GM21737 (cell line): ENCODE measurements at regions not wholly inside any gene's neighbourhood (a gene's known extent, or its start where the extent isn't known, plus 50 kb on each side); places are given as distances from the start of the nearest gene placed in this dataset.

Experiments
- ATAC-seq: cut with Tn5 transposase; IDR thresholded peaks from one replicate; pipeline ENCODE4 v1.9.1; 2021; ENCODE audit warnings: mild to moderate bottlenecking, moderate library complexity; ENCODE audit not compliant: unreplicated experiment

DNA sequence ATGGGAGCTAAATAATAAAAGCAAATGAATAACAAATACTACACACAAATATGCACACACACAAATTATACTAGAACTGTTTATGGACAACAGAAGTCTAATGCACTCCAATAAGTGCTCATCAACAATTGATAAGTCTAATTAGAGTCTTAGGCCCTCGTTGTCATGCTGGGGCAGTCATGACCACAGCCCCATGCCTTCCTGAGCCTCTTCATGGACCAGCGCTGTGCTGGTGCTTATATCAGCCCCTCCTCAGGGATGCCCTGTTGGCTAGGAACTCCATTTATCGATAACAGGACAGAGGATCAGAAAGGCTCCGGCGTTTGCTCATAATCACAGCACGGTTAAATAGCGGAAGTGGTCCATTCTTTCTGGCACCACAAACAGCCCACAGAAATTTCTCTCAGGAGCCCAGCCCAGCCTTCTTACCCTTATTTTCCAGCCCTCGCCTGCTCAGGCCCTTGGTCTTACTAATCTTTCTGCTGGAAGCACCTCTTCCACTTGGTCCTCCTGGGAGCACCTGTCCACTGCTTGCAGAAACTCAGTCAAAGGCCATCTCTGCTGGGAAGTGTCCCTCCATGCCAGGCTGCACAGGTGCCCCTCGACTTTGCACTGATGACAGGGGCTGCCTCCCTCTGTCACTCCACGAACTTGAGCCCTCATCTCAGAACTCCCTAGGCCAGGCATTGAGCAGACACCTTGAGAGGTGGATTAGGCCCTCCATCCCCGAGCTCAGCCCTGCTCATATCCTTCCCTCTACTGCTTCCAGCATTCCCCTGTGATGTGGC is 500.2 kb upstream of the HS6ST1 start:
- ATAC-seq: no peak

DNA sequence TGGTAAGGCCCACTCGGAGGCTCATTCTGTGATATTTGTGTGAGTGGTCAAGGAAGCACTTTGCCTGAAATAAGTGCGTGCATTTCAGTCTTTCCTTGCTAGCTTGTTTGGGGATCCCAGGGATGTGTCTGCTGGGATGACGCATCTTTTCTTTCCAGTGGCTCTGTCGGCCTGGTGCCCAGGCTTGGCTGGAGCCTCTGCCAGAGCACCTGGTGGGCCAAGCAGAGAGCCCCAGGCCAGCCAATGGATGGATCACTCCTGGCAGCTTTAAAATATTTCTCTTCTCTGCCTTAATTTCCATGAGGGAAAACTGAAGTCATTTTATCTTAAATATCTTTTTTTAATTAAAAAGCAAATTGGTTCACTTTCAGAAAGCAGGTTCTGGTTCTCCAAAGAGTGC is 501.8 kb upstream of the HS6ST1 start:
- ATAC-seq: no peak

DNA sequence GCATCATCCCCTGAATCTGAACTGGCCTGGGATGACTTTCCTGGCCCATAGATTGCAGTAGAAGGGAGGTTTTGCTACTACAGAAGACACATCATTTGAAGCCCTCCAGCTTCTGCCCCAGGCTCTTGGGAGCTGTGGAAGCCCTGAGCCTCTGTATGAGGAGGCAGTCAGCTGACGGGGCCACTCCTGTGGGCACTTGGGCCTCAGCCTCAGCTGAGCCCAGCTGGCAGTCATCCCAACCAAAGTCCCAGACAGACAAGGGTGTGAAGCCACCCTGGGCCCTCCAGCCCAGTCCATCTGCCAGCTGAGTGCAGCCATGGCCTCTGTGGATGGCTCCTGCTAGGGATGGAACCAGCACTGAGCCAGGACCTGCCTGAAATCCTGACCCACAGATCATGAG is 502.3 kb upstream of the HS6ST1 start:
- no peak for ATAC-seq

DNA sequence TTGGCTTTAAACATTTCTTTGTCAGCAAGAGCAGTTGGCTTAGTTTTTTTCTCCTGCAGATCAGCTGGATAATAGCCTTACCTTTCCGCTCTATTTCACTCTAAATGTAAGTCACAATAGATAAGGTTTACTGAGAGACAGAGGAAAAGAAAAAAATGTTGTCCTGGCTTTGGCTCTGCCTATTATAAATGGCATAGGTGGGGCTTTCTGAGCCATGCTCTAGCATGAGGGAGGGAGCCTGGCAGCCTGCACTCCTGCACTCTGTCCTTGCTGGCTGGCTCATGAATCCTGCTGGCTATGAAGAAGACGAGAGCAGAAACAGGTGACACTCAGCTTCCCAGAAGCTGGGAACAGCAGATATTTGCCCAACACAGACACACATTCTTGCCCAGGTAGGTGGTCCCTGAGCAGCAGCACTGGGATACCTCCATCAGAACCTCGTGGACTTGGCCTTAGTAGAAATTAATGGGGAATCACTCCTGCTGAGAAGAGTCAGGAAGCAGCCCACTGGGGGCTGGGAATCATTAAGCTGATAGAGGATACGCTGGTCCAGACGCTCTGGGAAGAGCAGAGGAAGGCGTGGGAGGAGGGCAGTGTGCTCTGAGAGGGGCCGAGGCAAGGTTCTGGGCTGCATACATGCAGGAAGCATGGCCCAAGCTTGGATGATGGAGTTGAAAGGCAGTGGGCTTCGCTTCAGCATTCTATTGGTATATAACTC is 514.4 kb upstream of the HS6ST1 start:
- no peak for ATAC-seq

DNA sequence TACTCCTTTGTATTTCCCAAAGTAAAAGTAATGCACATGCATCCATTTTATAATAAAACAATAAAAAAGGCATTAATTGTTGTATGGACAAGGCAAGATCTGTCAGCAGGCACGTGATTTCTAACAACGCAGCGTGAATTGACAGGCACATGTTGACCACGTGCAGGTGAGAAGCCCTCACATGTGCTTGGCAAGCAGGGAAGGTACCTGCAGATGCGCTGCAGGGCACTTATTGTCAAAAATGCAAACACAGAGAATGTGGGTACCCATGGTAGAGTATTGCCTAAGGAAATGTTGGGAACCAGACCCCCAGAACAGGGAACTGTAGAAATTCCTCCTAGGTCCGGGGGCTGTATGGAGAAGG is 515.0 kb upstream of the HS6ST1 start:
- ATAC-seq: no peak

DNA sequence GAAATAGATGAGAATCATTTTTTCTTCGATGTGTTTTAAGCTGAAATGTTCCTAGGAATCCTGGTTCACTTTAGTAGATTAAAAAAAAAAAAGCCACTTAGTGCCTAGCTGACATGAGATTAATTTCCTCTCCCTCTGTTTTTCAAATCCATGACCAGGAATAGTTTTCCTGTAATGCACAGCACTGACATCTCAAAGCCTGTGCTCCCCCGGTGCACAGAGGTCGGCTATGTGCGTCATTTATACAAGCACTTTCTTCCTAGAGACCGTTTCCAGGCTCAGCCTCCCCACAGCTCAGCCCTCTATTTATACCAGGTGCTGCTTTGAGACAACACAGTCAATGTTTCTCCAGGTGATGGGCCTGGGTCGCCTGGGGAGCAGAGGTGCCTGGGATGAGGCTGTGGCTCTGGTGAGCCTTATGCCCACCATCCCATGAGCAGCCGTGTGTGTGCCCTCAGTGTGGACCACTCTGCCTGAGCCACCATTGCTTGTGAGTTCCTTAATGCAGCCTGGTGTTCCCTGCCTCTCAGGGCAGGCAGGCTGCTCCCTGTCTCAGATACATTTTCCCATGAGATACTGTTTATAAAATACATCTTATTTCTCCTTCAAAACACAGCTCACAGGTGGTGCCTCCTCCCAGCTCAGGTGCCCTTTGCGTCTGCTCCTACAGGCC is 515.7 kb upstream of the HS6ST1 start:
- no peak for ATAC-seq

DNA sequence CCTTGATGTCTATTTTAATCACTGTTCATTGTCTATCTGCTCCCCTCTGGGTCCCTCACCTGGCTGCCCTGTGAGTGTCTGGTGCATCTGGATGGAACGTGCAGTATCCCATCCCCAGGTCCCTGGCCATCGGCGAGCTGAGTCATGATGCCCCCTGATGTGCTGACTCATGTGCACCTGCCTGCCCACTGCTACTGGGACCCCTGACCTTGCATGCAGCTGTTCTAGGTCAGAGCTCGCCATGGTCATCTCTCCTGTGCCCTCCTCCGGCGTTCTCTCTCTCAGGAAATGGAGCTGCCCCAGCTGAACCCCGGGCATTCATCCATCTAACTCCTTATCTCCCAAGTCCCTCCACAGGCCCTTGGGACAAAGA is 516.2 kb upstream of the HS6ST1 start:
- ATAC-seq: no peak

DNA sequence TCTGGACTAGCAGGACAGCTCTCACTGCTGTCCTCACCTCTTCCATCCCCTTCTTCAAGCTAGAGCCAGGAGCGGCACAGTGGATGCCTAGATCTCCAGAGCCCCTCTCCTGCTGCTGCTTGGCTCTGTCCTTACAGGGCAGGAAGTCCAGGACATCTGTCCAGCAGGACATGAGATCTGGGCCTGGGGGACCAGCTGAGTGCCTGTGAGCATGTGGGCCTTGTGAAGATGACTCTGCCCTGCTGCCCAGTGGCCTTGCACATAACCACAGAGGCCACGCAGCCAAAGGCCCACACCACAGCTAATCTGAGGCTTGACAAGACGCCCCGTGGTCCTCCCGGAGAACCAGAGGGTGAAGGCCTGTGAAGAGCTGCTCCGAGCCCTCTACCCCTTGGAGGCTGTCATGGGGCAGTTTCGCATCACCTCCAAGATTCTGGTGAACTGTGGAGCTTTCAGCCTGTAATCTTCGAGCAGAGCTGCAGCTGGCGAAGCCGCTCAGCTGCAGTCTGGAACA is 516.7 kb upstream of the HS6ST1 start:
- ATAC-seq: no peak

DNA sequence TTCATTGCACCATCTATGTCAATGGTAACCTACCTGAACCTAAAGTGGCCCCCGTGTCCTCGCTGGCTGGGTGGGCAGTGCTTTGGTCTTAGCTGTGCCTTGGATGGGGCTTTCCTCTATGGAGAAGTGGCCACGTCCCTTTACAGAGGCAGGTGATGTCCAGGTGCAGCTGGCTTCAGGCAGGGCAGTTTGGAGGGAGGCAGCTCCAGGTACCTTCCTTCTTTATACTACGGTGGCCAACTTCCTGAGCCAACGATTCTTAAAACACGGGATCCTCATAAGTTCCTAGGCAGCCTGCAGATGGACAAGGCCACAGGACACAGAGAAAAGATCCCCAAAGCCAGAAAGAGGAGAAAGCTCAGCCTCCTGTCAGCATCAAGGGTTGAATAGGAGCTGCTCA is 517.3 kb upstream of the HS6ST1 start:
- no peak for ATAC-seq

DNA sequence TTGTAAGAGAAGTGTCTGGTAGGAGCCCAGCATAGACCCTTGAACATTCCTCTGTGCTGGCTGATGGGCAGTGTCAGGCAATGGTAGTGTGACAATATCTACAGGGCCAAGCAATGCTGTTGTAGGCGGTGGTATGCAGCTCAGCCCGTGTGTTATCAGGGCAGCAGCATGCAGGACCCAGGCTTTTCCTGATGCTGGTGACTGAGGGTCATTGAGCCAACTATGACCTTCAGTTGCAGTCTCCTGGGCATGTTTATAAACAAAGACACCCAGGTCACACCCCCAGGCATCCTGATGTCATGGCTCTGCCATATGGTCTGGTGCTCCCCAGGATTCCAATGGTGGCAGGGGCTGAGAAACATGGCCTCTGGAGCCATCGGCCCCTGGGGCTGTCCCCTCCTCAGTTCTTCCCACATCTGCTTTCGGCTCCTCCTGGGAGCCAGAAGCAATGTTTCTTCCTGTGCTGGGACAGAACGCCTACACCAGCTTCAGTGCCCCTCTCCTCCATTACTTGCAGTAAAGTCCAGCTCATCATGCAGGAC is 518.0 kb upstream of the HS6ST1 start:
- no peak for ATAC-seq

DNA sequence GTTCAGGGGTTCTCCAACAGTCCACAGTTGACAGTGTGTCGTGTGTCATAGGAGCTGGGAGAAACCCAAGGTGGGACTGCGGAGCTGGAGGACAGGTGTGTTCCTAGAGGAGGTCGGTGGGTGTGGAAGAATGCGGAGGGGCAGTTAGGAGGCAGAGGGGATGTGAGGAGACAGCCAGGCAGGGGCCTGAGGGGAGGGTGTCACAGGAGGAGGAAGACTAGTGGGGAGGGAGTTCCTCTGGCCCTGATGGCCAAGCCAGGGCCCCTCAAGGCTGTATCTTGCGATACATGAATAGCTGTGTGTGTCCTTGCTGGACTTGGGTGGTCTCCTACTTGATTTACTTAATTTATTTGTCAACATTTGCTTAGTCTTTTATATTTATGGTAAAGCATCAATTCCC is 519.6 kb upstream of the HS6ST1 start:
- no peak for ATAC-seq

DNA sequence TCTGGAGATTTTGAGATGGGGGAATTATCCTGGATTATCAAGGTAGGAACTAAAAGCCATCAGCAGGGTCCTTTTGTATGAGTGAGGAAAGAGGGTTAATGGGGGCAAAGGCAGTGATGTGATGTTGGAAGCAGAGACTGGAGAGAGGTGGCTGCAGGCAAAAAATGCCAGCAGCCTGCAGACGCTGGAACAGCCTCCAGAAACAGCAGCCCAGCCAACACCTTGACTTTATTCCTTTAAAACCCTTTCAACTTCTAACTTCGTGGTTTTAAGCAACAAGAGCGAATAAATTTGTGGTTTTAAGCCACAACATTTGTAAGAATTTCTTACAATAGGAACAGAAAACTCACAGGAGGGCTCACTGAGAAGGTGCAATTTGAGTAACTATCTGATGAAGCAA is 523.1 kb upstream of the HS6ST1 start:
- ATAC-seq: no peak

DNA sequence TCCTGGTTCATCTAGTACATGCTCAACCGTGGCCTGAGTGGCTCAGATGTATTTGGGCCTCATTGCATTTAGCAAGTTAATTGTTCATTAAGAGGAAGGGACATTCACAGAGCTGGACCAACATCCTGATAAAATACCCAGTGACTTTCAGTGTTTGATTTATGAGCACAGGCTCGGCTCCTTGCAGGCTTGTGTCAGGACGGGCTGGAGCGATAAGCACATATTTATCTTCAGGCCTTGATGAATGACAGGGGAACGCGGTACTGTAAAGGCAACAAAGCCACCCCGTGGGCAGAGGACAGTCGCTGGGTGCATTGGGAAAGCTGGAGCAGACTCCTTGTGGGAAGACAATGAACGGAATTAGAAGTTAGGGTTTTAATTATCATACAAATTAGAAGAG is 548.6 kb upstream of the HS6ST1 start:
- no peak for ATAC-seq

DNA sequence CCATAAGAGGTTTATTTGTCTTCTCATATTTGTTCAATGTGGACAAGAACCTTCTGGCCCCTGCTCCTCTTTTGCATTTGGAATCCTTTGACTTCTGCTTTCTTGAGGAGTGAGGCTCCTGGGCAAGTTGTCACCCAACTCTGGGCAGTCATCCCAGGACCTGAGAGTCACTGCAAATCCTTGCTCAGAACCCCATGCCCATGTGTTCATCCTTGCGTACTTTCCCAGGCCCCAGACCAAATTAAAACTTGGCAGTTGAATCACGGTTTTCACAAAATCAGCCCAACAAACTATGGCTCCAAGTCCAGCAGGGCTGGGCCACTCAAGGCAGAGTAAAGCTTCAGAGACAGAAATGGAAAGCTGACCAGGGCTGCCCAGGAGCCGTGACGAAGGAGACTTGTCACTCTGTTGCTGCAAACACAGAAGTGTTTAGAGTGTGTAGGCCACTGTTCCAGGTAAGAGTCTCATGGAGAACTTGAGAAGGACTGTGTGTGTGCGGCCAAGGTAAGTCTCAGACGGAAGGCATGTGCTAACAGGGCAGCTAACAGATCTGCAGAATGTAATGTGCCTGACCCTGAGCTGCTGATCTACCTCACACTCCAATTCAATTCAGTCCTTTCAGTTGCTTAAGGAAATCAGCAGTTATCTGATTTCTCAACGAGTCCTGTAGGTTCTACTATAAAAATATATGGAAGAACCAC is 549.4 kb upstream of the HS6ST1 start:
- ATAC-seq: no peak

DNA sequence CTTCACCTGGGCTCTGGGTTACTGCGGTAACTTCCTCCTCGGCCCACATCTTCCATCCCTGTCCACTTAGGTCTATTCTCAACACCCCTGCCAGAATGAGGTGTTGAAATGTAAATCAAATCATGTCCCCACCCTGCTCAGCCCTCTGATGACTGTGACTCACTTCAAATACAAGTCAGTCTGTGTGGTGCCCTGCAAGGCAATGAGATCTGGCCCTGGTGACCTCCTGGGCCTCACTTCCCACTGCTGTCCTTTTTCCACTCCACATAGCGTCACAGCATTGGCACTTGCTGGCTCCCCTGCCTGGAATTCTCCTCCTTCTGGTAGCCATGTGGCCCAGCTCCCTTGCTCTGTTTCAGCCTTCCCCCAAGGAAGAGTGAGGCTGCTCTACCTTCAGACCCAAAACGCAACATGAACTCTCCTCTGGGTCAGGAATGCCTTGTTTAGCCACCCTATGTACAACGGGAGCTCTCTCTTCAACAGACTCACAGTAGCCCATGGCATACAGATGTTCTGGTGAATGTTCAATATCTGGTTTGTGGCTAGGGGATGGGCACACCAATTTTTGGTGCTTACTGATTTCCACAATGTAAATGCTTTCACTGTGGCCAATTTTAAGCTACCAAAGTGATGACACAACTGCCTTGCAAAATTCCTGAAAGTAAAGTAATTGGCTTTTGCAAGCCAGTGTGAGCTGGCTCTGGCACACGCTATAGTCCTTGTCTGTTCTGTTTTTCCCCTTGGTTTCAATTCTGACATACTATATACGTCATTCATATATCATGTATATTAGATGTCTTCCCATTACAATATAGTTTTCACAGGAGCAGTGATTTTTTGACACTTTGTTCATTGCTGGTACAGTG is 550.3 kb upstream of the HS6ST1 start:
- no peak for ATAC-seq

DNA sequence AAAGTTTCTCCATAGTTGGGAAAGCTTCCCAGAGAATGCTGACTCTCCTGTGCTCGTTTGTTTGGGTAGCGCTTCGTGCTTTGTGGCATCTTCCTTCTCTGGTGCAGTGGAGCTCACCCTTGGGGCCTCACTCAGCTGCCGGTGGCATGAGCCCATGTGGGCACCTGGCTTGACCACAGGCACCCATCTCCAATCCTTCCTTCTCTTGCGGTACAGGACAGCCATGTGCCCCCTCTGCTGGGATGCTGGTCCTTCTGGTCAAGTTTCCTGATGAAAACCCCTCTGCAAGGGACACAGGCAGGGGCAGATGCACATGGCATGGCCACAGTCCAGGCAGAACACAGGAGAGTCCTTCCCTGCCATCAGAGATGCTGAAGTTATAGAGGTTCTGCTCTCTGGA is 555.9 kb upstream of the HS6ST1 start:
- no peak for ATAC-seq

DNA sequence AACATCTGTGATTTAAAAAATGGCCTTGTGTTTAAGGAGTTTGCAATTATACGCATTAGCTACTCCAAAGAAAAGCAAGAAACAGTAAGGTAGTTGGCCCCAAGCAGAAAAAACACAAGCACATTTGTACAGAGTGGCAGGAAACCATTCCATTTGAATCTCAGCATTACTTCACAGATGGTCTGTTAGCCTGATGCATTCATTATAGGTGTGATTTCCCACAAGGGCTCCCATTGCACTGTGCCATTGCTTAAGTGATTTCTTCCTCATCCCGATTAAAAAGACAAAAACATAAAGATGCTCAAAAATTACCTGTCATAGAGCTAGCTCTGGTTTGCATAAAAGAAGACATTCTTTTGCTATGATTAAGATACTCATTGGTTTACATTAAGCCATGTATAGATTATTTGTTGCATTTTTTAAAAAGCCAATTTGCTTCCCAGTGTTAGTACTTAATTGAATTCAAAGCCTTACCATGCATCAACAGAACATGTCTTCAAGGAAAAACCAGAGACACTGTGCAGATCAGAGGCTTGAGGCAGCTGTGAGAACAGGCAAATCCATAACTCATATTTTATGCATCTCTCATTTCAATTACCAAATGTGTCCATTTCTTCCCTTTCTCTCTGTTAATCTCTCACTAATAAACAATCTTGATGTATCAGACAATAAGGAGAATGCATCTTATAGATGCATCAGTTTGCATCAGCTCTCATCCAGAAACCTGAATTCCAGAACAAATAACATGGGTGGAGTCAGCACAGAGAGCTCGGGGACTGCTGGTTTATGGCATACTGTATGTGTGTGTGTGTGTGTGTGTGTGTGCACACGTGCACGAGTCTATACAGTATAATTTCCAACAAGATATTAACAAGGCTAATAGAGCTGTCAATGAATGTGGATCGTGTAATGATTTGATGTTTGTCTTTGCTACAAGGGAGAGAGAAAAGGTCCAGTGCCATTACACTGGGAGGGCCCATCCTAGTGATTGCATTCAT is 558.6 kb upstream of the HS6ST1 start:
- ATAC-seq: no peak

DNA sequence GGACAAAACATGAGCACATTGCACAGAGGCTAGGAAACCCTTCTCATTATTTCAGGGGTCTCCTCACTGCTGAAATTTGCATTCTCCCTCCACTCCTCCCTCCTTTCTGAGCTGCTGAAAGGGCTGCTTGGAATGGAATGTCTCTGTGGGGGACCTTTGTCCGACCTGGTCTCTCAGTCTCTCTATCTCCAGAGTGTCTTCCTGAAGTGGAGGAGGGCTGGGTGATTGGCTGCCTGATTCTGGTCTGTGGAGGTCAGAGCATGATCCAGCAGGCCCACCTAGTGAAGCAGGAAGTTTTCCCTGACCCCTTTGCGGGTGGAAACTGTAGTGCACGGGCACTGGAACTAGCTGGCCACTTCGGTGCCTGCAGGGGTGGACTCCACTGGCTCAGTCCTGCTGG is 560.5 kb upstream of the HS6ST1 start:
- ATAC-seq: no peak

DNA sequence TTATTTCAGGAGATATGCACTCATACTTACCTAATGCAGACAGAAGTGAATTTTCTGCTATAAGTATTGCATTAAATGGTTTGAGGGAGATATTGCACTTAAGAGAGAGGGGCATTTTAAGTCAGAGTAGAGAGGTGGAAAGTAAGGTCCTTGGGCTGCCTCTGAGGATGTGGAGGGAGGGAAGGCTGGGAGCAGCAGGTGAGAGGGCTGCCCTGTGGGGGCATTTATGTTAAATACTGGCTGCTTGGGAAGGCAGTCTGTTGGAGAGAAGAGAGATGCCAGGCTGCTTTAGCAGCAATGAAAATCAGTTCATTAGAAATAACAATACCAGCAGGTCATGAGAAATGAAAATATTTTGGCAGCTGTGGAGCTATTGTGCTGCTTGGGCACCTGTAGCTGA is 576.2 kb upstream of the HS6ST1 start:
- ATAC-seq: no peak
